ENCODE measurements at regions not wholly inside any gene's neighbourhood (a gene's known extent, or its start where the extent isn't known, plus 50 kb on each side); places are given as distances from the start of the nearest gene placed in this dataset.

GRCh38 chr11:95404370-95404769 is 173.4 kb upstream of the SESN3 start:
- Mint-ChIP-seq H3K4me1 (ENCODE audit: low read depth) (no peaks in the 10 kb centered on the region), H3K36me3 (ENCODE audit: low read depth) (no peaks in the 10 kb centered on the region), H3K9me3 (peaks cover 32% of the 10 kb centered on the region), H3K4me3 (no peak overlapping the region), H3K27ac (no peak overlapping the region), H3K27me3 (ENCODE audit: insufficient read depth) (no peaks in the 10 kb centered on the region)
- DNase-seq = no peak
- no peak for TF ChIP-seq CTCF (IDR thresholded peaks at IDR 0.05)

- TF ChIP-seq CTCF (IDR thresholded peaks at IDR 0.05) = no peak
- no peaks in the 10 kb centered on the region for H3K36me3 Mint-ChIP-seq (ENCODE audit: low read depth)
- no peaks in the 10 kb centered on the region for H3K4me1 Mint-ChIP-seq (ENCODE audit: low read depth)
- no peaks in the 10 kb centered on the region for H3K27me3 Mint-ChIP-seq (ENCODE audit: insufficient read depth)
- no peak for DNase-seq
- H3K27ac Mint-ChIP-seq = no peak overlapping the region
- no peak overlapping the region for H3K4me3 Mint-ChIP-seq
- peaks cover 16% of the 10 kb centered on the region; the same call in 1 of the 2 replicates for H3K9me3 Mint-ChIP-seq
Measured at GRCh38 chr11:95398437-95399112, 167.6 kb upstream of the SESN3 start.

- Mint-ChIP-seq H3K4me3 (no peak overlapping the region), H3K36me3 (ENCODE audit: low read depth) (no peaks in the 10 kb centered on the region), H3K27me3 (ENCODE audit: insufficient read depth) (no peaks in the 10 kb centered on the region), H3K4me1 (ENCODE audit: low read depth) (no peaks in the 10 kb centered on the region), H3K27ac (no peak overlapping the region), H3K9me3 (peaks cover 11% of the 10 kb centered on the region; the same call in 1 of the 2 replicates)
- TF ChIP-seq CTCF (IDR thresholded peaks at IDR 0.05) = no peak
- DNase-seq = no peak
Measured at GRCh38 chr11:95392644-95393043, 161.6 kb upstream of the SESN3 start.

GRCh38 chr11:95389427-95389826 is 158.4 kb upstream of the SESN3 start:
- Mint-ChIP-seq H3K4me1 (ENCODE audit: low read depth) (no peaks in the 10 kb centered on the region), H3K36me3 (ENCODE audit: low read depth) (no peaks in the 10 kb centered on the region), H3K27me3 (ENCODE audit: insufficient read depth) (no peaks in the 10 kb centered on the region), H3K4me3 (no peak overlapping the region), H3K27ac (no peak overlapping the region), H3K9me3 (peaks cover 13% of the 10 kb centered on the region; the same call in 1 of the 2 replicates)
- TF ChIP-seq CTCF (IDR thresholded peaks at IDR 0.05) = no peak
- DNase-seq = no peak

GRCh38 chr11:95388086-95388485 is 157.1 kb upstream of the SESN3 start:
- no peak for TF ChIP-seq CTCF (IDR thresholded peaks at IDR 0.05)
- no peaks in the 10 kb centered on the region for H3K4me1 Mint-ChIP-seq (ENCODE audit: low read depth)
- no peak overlapping the region for H3K4me3 Mint-ChIP-seq
- no peak for DNase-seq
- H3K36me3 Mint-ChIP-seq (ENCODE audit: low read depth) = no peaks in the 10 kb centered on the region
- peaks cover 17% of the 10 kb centered on the region; the same call in 1 of the 2 replicates for H3K9me3 Mint-ChIP-seq
- no peak overlapping the region for H3K27ac Mint-ChIP-seq
- H3K27me3 Mint-ChIP-seq (ENCODE audit: insufficient read depth) = no peaks in the 10 kb centered on the region

All from HFFc6 (cell line).